Spleen (tissue), 7 donors: ENCODE measurements at regions not wholly inside any gene's neighbourhood (a gene's known extent, or its start where the extent isn't known, plus 50 kb on each side); places are given as distances from the start of the nearest gene placed in this dataset.

ENCODE experiments used
- CTCF ChIP-seq, 11 experiments: fragments of 200-600 bp in 7 of 11; fragments of 450-650 bp in 4 of 11; sonication (generic) in 4 of 11; IDR thresholded peaks in 8 of 11; conservative IDR thresholded peaks in 3 of 11; 1 replicate in 7 of 11; 2 replicates in 4 of 11; pipeline versions ENCODE4 v1.4.0 to v1.8.0; 2016 to 2021; ENCODE audit warnings: antibody characterized with exemption in 11 of 11, inconsistent platforms in 4 of 11, mild to moderate bottlenecking in 1 of 11
- POLR2A ChIP-seq, 3 donors: fragments of 450-650 bp; IDR thresholded peaks; one replicate each; pipeline ENCODE4 v1.5.1; 2017; ENCODE audit warnings: antibody characterized with exemption in 3 of 3, mild to moderate bottlenecking in 1 of 3
- donor health status: DM: no; HTN: no; CAD: no; lungs with moderate emphysema.
- donor health status: DM: no; HTN: no; CAD: no.
- donor health status: DM: no; HTN: no; CAD: no.

- TF ChIP-seq CTCF (IDR thresholded peaks at IDR 0.05 in 8 of 11, conservative IDR thresholded peaks at IDR 0.05 in 3 of 11) (no peak), POLR2A (IDR thresholded peaks at IDR 0.05) (no peak)
Observed at GRCh38 chr1:163807331-163808049, 485.7 kb downstream of the NUF2 start.
